B cell (primary cell): ENCODE measurements at regions not wholly inside any gene's neighbourhood (a gene's known extent, or its start where the extent isn't known, plus 50 kb on each side); places are given as distances from the start of the nearest gene placed in this dataset.

ENCODE experiments used
- ATAC-seq: fragments of 200-7000 bp; cut with Tn5 transposase; one replicate; pipeline ENCODE4 v1.10.0; 2021; ENCODE audit warnings: low read depth, mild to moderate bottlenecking, moderate number of reproducible peaks, moderate library complexity
- CTCF ChIA-PET: fragments of 350-600 bp; sonication (Branson Sonifier 250); formaldehyde crosslinking; loops from one replicate; lab custom pipeline; 2021; ENCODE audit warnings: antibody characterized with exemption, inconsistent platforms; lab: Charles Lee
- POLR2A ChIA-PET: fragments of 350-600 bp; sonication (Branson Sonifier 250); formaldehyde crosslinking; loops from one replicate; lab custom pipeline; 2021; ENCODE audit warnings: antibody characterized with exemption; lab: Charles Lee
- DNase-seq: peaks from one replicate; pipeline ENCODE4 v3.0.0; 2013
- H2AFZ ChIP-seq: 2 replicates; pipeline ENCODE4 v1.6.1; 2012; ENCODE audit warnings: mild to moderate bottlenecking, low read depth, low read length; ENCODE audit not compliant: insufficient read depth, poor library complexity, severe bottlenecking
- H3K27ac ChIP-seq, 2 donors: 1 replicate in 1 of 2; 2 replicates in 1 of 2; pipeline ENCODE4 v1.5.1; 2012 to 2013; ENCODE audit warnings: low read length in 2 of 2, mild to moderate bottlenecking in 2 of 2, moderate library complexity in 1 of 2
- H3K27me3 ChIP-seq, 4 experiments: fragments of 200-600 bp in 1 of 4; sonication (generic) in 1 of 4; replicated peaks in 1 of 4; 1 replicate in 2 of 4; 2 replicates in 2 of 4; pipeline versions ENCODE4 v1.6.1 to v1.7.0; 2013 to 2016; ENCODE audit warnings: low read length in 3 of 4, mild to moderate bottlenecking in 2 of 4, mixed read lengths in 1 of 4, moderate library complexity in 1 of 4; ENCODE audit not compliant: insufficient read depth in 4 of 4, control insufficient read depth in 3 of 4; ENCODE audit errors: control extremely low read depth in 1 of 4
- H3K36me3 ChIP-seq, 2 experiments: replicated peaks in 1 of 2; 1 replicate in 1 of 2; 2 replicates in 1 of 2; pipeline versions ENCODE4 v1.6.1 to v1.7.1; 2013; ENCODE audit warnings: low read length in 1 of 2; ENCODE audit not compliant: insufficient read depth in 2 of 2, control insufficient read depth in 1 of 2; ENCODE audit errors: control extremely low read depth in 1 of 2, extremely low read depth in 1 of 2
- H3K4me1 ChIP-seq, 2 donors: fragments of 200-600 bp in 1 of 2; sonication (generic) in 1 of 2; 1 replicate in 1 of 2; 2 replicates in 1 of 2; pipeline versions ENCODE4 v1.5.1 to v1.6.1; 2013 to 2017; ENCODE audit warnings: low read length in 2 of 2; ENCODE audit not compliant: control insufficient read depth in 2 of 2, insufficient read depth in 2 of 2
- H3K4me2 ChIP-seq: replicated peaks from 2 replicates; pipeline ENCODE3; 2012; ENCODE audit warnings: mild to moderate bottlenecking, low read depth, low read length; ENCODE audit not compliant: poor library complexity, severe bottlenecking
- H3K4me3 ChIP-seq, 5 experiments: fragments of 200-600 bp in 1 of 5; sonication (generic) in 1 of 5; 1 replicate in 3 of 5; 2 replicates in 2 of 5; pipeline versions ENCODE4 v1.5.1 to v1.7.0; 2011 to 2016; ENCODE audit warnings: low read length in 4 of 5, mild to moderate bottlenecking in 4 of 5, low read depth in 2 of 5, control low read depth in 1 of 5, moderate library complexity in 1 of 5; ENCODE audit not compliant: insufficient read depth in 1 of 5; ENCODE audit errors: control extremely low read depth in 1 of 5, extremely low read depth in 1 of 5
- H3K79me2 ChIP-seq: fragments of 200-600 bp; sonication (generic); one replicate; pipeline ENCODE4 v1.6.0; 2016; ENCODE audit warnings: low read length; ENCODE audit not compliant: control insufficient read depth, insufficient read depth
- H3K9ac ChIP-seq: fragments of 200-600 bp; sonication (generic); 2 replicates; pipeline ENCODE4 v1.6.1; 2017; ENCODE audit warnings: mild to moderate bottlenecking, low read length, moderate library complexity
- H3K9me3 ChIP-seq, 3 donors: one replicate each; pipeline versions ENCODE4 v1.6.1 to v1.7.1; 2013; ENCODE audit warnings: low read length in 2 of 3; ENCODE audit not compliant: control insufficient read depth in 2 of 3, insufficient read depth in 1 of 3; ENCODE audit errors: control extremely low read depth in 1 of 3
- H4K20me1 ChIP-seq: 2 replicates; pipeline ENCODE4 v1.6.0; 2012; ENCODE audit warnings: mild to moderate bottlenecking, low read length; ENCODE audit not compliant: insufficient read depth, control insufficient read depth, poor library complexity, severe bottlenecking
- H3K27ac Mint-ChIP-seq: one replicate; pipeline ENCODE4 v1.8.0; 2021; ENCODE audit warnings: mixed read lengths
- H3K27me3 Mint-ChIP-seq: one replicate; pipeline ENCODE4 v1.8.0; 2021; ENCODE audit warnings: mixed read lengths
- H3K4me1 Mint-ChIP-seq: one replicate; pipeline ENCODE4 v1.8.0; 2021; ENCODE audit warnings: mixed read lengths
- H3K4me3 Mint-ChIP-seq: one replicate; pipeline ENCODE4 v1.8.0; 2021; ENCODE audit warnings: mixed read lengths
- H3K9me3 Mint-ChIP-seq: one replicate; pipeline ENCODE4 v1.8.0; 2022; ENCODE audit warnings: mixed read lengths; ENCODE audit not compliant: insufficient read depth
- CTCF ChIP-seq: fragments of 200-600 bp; IDR thresholded peaks from one replicate; pipeline ENCODE4 v1.8.0; 2022; ENCODE audit warnings: antibody characterized with exemption, mild to moderate bottlenecking
- EZH2 ChIP-seq: IDR thresholded peaks from 2 replicates; pipeline ENCODE4 v1.6.1; 2012; ENCODE audit warnings: borderline replicate concordance, low read depth, mild to moderate bottlenecking, moderate library complexity, low read length; ENCODE audit not compliant: insufficient read depth, poor library complexity, severe bottlenecking
- WGBS: methylation state at CpG from one replicate; pipeline ENCODE4 v1.1.5; 2013; ENCODE audit warnings: missing lambda C conversion rate; ENCODE audit not compliant: insufficient coverage; 5-methylcytosine and 5-hydroxymethylcytosine counted together
- intact Hi-C: fragments of 100-400 bp; cut with micrococcal nuclease; formaldehyde crosslinking; loops from one replicate; pipeline ENCODE4 v1.10.0; 2022

GRCh38 chr1:55446351-55446750 is 231.2 kb upstream of the USP24 start:
- DNase-seq (no peak), ATAC-seq (no peak)
- no peaks in the 10 kb centered on the region for H3K36me3 ChIP-seq
- H3K27ac ChIP-seq = no peak overlapping the region
- no peak overlapping the region for H3K27ac Mint-ChIP-seq
- TF ChIP-seq CTCF (no peak), EZH2 (no peak)
- WGBS = no CpG with 5 or more reads among the region's 2 CpGs
- H2AFZ ChIP-seq = no peak overlapping the region
- H3K9ac ChIP-seq = no peak overlapping the region
- intact Hi-C loops = no loop called here
- H3K9me3 Mint-ChIP-seq = no peaks in the 10 kb centered on the region
- H3K4me3 ChIP-seq = no peak overlapping the region
- H3K4me3 Mint-ChIP-seq = no peak overlapping the region
- no peaks in the 10 kb centered on the region for H3K4me1 Mint-ChIP-seq
- no peaks in the 10 kb centered on the region for H3K27me3 ChIP-seq
- no peak overlapping the region for H3K4me2 ChIP-seq
- H3K4me1 ChIP-seq = no peaks in the 10 kb centered on the region
- POLR2A ChIA-PET = no interaction called here
- peaks cover 21% of the 10 kb centered on the region for H3K27me3 Mint-ChIP-seq
- no peaks in the 10 kb centered on the region for H4K20me1 ChIP-seq
- H3K9me3 ChIP-seq = no peaks in the 10 kb centered on the region
- CTCF ChIA-PET = no interaction called here
- no peaks in the 10 kb centered on the region for H3K79me2 ChIP-seq

- ChIA-PET POLR2A (no interaction called here), CTCF (no interaction called here)
- no peaks in the 10 kb centered on the region for H3K36me3 ChIP-seq
- H3K4me3 ChIP-seq = no peak overlapping the region
- ATAC-seq = no peak
- DNase-seq = no peak
- no peaks in the 10 kb centered on the region for H3K9me3 ChIP-seq
- WGBS = 70% methylated on average over 2 of the region's 2 CpGs
- H3K27me3 ChIP-seq = no peaks in the 10 kb centered on the region
- intact Hi-C loops = no loop called here
- no peaks in the 10 kb centered on the region for H3K4me1 ChIP-seq
- Mint-ChIP-seq H3K4me3 (no peak overlapping the region), H3K27ac (no peak overlapping the region), H3K4me1 (no peaks in the 10 kb centered on the region), H3K9me3 (no peaks in the 10 kb centered on the region), H3K27me3 (peaks cover 14% of the 10 kb centered on the region)
- no peaks in the 10 kb centered on the region for H3K79me2 ChIP-seq
- H3K9ac ChIP-seq = no peak overlapping the region
- no peak overlapping the region for H3K4me2 ChIP-seq
- H2AFZ ChIP-seq = no peak overlapping the region
- TF ChIP-seq CTCF (no peak), EZH2 (no peak)
- H4K20me1 ChIP-seq = no peaks in the 10 kb centered on the region
- no peak overlapping the region for H3K27ac ChIP-seq
These were observed 230.3 kb upstream of the USP24 start for GRCh38 chr1:55445416-55445815.
